ENCODE measurements at regions not wholly inside any gene's neighbourhood (a gene's known extent, or its start where the extent isn't known, plus 50 kb on each side); places are given as distances from the start of the nearest gene placed in this dataset.

- no peak for DNase-seq (ENCODE audit: low read depth, low spot score)
These were observed 1779.2 kb upstream of the MIR17HG start for GRCh38 chr13:89568276-89568675.

DNA sequence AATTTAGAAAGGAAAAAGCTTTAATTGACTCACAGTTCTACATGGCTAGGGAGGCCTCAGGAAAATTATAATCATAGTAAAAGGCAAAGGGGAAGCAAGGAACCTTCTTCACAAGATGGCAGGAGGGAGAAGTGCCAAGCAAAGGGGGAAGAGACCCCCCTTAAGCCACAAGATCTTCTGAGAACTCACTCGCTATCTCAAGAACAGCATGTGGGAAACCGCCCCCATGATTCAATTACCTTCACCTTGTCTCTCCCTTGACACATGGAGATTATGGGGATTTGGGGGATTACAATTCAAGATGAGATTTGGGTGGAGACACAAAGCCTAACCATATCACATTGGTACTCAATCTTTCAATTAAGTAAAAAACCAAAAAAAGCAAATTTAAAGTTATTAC, 1778.7 kb upstream of the MIR17HG start:
- no peak for DNase-seq (ENCODE audit: low read depth, low spot score)

- no peak for DNase-seq (ENCODE audit: low read depth, low spot score)
These were observed 1775.8 kb upstream of the MIR17HG start for GRCh38 chr13:89571676-89572075.

- no peak for DNase-seq (ENCODE audit: low read depth, low spot score)
These were observed 1773.4 kb upstream of the MIR17HG start for GRCh38 chr13:89574077-89574476.

GRCh38 chr13:89577301-89577700, 1770.2 kb upstream of the MIR17HG start:
- DNase-seq (ENCODE audit: low read depth, low spot score), result no peak

DNA sequence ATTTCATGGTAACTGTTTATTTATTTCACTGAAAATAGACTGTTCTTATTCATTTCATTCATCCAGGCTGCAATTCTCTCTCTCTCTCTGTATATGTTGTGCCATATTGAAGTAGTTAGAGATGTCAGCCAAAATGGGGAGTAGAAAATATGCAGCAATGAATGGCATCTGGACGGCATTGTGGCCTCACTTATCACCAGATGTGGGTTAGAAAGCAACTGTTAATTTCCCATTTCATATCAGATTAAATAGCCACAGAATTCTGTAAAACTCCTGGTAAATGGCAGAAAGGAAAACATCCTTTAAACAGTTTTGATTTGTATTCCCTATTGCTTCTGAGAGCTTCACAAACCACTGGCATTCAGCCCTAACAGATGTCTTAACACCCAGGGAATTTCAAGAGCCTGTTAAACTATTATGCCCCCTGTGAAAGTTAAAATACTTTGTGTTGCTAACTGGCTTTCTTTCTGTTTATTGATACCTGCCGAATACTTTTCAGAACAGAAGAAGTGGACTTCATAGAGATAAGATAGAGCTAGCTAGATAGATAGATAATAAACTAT, 1763.3 kb upstream of the MIR17HG start:
- DNase-seq (ENCODE audit: low read depth, low spot score), result no peak

- no peak for DNase-seq (ENCODE audit: low read depth, low spot score)
These were observed 1744.8 kb upstream of the MIR17HG start for GRCh38 chr13:89602655-89603054.

- DNase-seq (ENCODE audit: low read depth, low spot score), result no peak
These were observed 1744.3 kb upstream of the MIR17HG start for GRCh38 chr13:89603187-89603586.

DNA sequence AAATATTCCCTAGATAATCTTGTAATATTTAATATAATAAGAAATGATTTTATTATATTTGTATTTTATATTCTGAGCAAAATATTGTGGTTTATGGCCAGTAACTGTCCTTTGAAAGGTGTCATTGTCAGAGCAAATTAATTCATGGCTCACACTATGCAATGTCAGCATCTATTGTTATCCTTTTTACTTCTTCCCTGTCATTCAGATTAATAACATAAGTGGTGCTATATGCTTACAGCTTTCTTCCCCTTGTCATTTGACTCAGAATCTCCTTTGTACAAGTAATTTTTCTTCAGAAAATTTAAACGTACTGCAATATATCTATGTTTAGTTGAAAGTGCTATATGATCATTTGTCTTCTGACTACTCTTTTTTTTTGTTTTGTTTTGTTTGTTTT, 1738.2 kb upstream of the MIR17HG start:
- no peak for DNase-seq (ENCODE audit: low read depth, low spot score)

DNA sequence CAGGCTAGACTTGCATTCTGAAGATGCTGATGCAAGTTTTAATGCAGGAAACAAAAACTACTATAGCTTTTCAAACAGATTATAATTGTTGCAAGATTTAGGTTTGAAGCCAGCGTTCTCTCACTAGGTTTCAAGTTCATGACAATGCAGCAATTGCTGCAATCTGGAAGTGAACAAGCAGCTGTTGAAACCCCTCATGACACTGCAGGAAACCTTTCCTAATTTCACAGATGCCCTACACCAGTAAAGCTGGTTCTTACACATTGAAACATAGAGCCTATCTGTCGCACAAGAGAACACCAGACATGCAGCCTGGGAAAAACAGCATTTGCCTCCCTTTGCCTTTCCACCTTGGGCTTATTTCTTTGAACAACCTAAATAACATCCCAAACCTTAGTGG, 1737.2 kb upstream of the MIR17HG start:
- DNase-seq (ENCODE audit: low read depth, low spot score), result no peak

DNA sequence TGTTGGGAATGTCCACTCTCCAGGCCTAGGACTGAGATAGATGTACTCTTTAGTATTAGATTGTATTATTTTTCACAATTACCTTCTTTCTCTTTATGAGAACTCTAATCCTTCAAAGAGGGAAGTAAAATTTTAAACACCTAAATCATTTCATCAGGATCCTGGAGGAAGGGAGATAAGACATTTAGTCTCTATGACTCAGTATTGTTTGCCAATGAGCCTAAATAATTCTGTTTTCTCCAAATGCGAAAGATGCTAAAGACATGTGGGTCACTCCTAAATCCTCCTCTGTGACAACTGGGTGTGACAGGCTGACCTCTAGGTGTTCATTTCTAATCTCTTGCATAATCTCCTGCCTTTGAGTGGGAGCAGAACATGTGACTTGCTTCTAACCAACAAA, 1736.6 kb upstream of the MIR17HG start:
- no peak for DNase-seq (ENCODE audit: low read depth, low spot score)

DNA sequence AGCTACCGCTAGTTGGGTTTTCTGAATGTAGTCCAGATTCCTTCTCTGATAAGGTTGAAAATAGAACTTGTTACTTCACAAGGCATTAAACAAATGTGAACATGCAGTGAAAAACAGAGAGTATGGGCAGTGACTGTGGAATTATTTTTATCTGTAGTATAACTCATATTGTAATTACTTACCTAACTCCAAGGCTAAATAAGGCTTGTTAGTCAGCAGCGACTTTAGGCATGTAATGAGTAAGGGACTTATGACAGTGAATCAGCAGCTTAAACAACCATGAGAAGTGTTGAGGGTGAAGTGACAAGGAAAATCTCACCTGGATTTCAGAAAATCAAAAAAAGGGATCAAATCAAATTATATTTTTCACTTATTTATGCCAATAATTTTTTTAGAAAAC, 1719.5 kb upstream of the MIR17HG start:
- no peak for DNase-seq (ENCODE audit: low read depth, low spot score)

DNA sequence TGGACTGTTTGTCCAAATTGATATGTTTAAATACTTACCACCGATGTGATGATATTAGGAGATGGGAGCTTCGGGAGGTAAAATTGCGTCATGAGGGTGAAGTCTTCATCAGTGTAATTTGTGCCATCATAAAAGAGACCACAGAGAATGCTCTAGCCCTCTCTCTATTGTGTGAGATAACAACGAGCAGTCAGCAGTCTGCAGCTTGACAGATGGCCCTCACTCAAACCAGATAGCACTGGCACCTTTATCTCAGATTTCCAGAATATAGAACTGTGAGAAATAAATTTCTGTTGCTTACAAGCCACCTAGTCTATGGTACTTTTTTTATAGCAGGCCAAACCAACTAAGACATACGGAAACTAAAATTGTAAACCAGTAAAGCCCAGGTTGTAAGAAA, 1718.9 kb upstream of the MIR17HG start:
- DNase-seq (ENCODE audit: low read depth, low spot score), result no peak

- DNase-seq (ENCODE audit: low read depth, low spot score), result no peak
These were observed 1697.3 kb upstream of the MIR17HG start for GRCh38 chr13:89650226-89650625.

GRCh38 chr13:89660752-89661151, 1686.7 kb upstream of the MIR17HG start:
- DNase-seq (ENCODE audit: low read depth, low spot score), result no peak

GRCh38 chr13:89673789-89674311, 1673.6 kb upstream of the MIR17HG start:
- DNase-seq (ENCODE audit: low read depth, low spot score), result no peak

DNA sequence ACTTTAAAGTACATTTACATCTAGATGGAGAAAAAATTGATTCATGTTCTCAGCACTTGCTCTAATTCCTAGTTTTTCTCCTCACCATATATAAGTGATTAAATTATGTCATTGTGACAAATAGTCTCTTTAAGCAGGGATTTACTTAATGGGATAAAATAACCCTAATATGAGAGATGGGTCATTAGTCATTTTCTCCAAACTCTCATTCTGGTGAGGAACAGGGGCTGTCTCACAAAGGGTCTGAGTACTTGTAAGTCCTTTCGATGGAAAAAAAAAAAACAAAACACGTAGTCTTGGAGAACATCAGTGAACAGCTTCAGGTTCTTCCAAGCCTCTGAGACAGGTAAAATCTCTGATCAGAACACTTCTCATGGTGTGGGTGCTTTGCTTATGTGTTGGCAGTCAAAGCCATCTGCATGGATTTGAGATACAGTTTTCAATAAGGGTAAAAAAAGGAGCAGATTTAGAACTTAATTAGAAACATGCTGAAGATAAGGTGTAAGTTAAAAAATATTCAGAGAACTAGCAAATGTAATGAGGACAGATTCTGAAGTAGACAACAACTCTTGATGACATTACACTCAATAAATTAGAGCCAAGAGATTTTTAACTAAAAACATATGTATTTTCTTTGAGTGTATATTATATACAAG, 1668.9 kb upstream of the MIR17HG start:
- DNase-seq (ENCODE audit: low read depth, low spot score), result no peak

- DNase-seq (ENCODE audit: low read depth, low spot score), result no peak
These were observed 1662.6 kb upstream of the MIR17HG start for GRCh38 chr13:89684896-89685295.

DNA sequence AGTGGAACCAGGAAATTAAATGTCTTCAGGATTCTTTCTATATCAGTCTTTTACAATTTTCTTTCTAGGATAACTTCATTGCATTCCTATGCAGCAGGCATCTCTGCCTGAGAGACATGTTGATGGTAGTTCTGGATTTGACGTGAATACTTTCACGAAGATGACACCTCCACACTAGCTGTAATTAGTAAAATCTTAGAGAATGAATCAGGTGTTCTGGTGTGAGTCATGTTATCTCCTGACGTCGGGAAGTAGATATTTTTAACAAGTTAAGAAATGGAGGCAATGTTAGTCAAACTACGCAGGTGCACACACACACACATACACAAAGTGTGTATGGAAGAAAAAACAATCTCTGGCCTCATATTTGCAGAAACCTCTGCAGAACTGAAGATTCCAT, 1661.3 kb upstream of the MIR17HG start:
- no peak for DNase-seq (ENCODE audit: low read depth, low spot score)

- no peak for DNase-seq (ENCODE audit: low read depth, low spot score)
These were observed 1660.4 kb upstream of the MIR17HG start for GRCh38 chr13:89687066-89687465.

DNA sequence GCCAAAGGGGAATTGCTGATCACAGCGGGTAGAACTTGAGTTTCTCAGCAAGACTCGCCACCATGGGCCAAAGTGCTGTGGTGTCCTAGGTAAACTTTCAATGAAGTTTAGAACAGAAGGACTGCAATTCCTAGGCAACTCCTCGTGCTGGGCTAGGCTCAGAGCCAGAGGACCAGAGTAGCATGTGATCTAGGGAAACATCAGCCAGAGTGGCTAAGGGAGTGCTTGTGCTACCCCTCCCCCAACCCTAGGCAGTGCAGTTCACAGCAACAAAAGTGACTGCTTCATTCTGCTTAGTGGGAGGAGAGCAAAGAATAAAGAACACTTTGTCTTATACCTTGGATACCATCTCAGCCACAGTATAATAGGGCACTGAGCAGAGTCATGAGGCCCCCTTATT, 1658.6 kb upstream of the MIR17HG start:
- DNase-seq (ENCODE audit: low read depth, low spot score), result no peak

GRCh38 chr13:89694451-89694850, 1653.0 kb upstream of the MIR17HG start:
- DNase-seq (ENCODE audit: low read depth, low spot score), result no peak

DNA sequence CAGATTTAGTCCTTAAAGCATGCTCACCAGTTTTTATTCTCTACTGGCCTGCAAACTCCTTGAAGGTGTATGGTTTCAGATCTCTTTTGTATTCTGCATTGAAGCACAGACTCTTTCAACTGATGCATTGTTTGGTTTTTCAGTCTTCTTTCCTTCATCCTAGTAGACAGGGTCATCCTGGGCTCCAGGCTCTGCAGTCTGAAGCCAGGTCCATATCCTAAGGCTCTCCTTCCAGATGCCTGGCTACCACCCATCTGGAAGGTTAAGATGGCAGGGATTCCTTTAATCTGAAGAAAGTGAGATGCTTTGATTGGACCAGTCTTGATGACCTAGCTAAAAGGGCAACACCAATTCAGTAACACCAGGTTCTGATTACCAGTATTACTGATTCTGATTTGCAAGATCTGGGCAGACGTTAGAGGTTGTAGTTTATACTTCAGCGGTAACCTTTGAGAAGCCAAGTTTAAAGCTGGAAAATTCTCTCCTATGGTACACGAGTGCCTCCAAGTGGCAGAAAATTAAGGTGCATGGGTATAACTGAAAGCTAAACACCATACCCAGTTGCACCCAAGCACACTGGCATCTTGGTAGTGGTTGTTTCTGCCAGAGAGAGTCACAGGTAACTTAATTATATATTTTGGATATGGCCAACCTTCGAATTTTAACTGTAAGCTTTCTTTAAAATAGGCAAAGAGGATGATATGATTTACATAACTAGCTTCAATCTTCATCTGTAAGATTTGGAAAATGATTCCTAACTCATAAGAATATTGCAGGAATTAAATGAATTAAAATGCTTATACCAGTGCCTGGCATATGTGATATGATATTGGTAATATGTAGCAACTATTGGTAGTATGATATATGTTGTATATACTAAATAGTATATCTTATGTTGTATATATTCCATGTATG, 1651.9 kb upstream of the MIR17HG start:
- DNase-seq (ENCODE audit: low read depth, low spot score), result no peak

Data from activated naive CD8-positive, alpha-beta T cell treated with anti-CD3 and anti-CD28 coated beads, Interleukin-2, amount 50 U/mL, for 16 hours (primary cell).